ENCODE measurements at regions not wholly inside any gene's neighbourhood (a gene's known extent, or its start where the extent isn't known, plus 50 kb on each side); places are given as distances from the start of the nearest gene placed in this dataset.

DNA sequence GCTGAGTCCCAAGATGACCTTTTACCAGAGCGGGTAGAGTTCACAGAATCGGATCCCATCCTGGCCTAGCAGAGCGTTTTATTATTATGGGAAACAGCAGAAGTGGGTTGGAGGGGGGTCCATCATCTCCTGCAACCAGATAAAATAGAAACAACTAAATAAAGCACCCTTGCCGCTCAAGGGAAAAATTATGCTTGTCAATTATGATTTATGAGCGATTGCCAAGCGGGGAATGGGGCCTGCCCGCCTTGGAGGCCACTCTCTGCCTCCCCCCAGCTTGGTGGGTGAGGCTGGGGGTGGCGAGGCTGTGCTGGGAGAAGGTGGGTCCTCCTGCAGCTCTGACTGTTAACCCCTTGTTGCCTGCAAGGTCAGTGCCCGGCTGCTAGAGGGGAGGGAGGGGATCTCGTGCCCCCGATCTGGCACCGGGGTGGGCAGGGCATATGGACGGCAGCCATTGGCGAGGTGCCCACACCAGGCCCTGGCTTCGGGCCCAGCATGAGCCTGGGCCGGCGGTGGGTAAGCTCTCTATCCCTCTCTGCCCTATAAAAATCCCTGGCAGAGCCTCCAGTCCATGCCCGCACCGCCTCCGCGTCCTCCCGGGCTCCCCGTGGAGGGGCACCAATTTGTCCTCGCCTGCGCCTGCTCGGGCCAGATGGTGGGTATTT is 129.1 kb downstream of the URI1 start:
- no peak overlapping the region for H3K23ac ChIP-seq (ENCODE audit: low read depth, low read length)
- ChIA-PET CTCF (no interaction called here), POLR2A (ENCODE audit: unreplicated experiment) (no interaction called here)
- H3K4me3 ChIP-seq (ENCODE audit: insufficient read depth, low read depth, low read length) = no peak overlapping the region
- no peaks in the 10 kb centered on the region for H3K9me3 ChIP-seq (ENCODE audit: control insufficient read depth, insufficient read depth, low read length)
- H3K4ac ChIP-seq (ENCODE audit: low read depth, low read length) = no peak overlapping the region
- dilution Hi-C loops (cut with HindIII; ENCODE audit: low sequenced_read_pairs, unreplicated experiment) (no loop called here), intact Hi-C loops (cut with micrococcal nuclease) (no loop called here), in situ Hi-C loops (cut with MboI; ENCODE audit: low sequenced_read_pairs) (no loop called here)
- no peak for ATAC-seq (ENCODE audit: low read depth)
- TF ChIP-seq, protein P1, sequence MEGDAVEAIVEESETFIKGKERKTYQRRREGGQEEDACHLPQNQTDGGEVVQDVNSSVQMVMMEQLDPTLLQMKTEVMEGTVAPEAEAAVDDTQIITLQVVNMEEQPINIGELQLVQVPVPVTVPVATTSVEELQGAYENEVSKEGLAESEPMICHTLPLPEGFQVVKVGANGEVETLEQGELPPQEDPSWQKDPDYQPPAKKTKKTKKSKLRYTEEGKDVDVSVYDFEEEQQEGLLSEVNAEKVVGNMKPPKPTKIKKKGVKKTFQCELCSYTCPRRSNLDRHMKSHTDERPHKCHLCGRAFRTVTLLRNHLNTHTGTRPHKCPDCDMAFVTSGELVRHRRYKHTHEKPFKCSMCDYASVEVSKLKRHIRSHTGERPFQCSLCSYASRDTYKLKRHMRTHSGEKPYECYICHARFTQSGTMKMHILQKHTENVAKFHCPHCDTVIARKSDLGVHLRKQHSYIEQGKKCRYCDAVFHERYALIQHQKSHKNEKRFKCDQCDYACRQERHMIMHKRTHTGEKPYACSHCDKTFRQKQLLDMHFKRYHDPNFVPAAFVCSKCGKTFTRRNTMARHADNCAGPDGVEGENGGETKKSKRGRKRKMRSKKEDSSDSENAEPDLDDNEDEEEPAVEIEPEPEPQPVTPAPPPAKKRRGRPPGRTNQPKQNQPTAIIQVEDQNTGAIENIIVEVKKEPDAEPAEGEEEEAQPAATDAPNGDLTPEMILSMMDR (conservative IDR thresholded peaks at IDR 0.05; ENCODE audit: low read depth, low read length) = no peak
- TF ChIP-seq RFX5 (IDR thresholded peaks at IDR 0.05; ENCODE audit: low read depth, low read length) (no peak), MXI1 (IDR thresholded peaks at IDR 0.05; ENCODE audit: borderline replicate concordance, low read depth, low read length) (no peak), MAZ (IDR thresholded peaks at IDR 0.05; ENCODE audit: borderline replicate concordance, low read depth, low read length) (no peak), CHD1 (IDR thresholded peaks at IDR 0.05; ENCODE audit: low read depth, low read length) (no peak), MAFK (IDR thresholded peaks at IDR 0.05; ENCODE audit: low read depth, low read length) (no peak), CEBPB (IDR thresholded peaks at IDR 0.05; ENCODE audit: low read depth, low read length) (no peak), FOS (IDR thresholded peaks at IDR 0.05; ENCODE audit: low read depth, low read length) (no peak)
- TF ChIP-seq, protein P2, sequence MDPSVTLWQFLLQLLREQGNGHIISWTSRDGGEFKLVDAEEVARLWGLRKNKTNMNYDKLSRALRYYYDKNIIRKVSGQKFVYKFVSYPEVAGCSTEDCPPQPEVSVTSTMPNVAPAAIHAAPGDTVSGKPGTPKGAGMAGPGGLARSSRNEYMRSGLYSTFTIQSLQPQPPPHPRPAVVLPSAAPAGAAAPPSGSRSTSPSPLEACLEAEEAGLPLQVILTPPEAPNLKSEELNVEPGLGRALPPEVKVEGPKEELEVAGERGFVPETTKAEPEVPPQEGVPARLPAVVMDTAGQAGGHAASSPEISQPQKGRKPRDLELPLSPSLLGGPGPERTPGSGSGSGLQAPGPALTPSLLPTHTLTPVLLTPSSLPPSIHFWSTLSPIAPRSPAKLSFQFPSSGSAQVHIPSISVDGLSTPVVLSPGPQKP (IDR thresholded peaks at IDR 0.05; ENCODE audit: borderline replicate concordance, low read depth, low read length) = no peak
- TF ChIP-seq, protein P3, sequence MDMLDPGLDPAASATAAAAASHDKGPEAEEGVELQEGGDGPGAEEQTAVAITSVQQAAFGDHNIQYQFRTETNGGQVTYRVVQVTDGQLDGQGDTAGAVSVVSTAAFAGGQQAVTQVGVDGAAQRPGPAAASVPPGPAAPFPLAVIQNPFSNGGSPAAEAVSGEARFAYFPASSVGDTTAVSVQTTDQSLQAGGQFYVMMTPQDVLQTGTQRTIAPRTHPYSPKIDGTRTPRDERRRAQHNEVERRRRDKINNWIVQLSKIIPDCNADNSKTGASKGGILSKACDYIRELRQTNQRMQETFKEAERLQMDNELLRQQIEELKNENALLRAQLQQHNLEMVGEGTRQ (IDR thresholded peaks at IDR 0.05; ENCODE audit: low read depth, low read length) = no peak
- no peak overlapping the region for H3K14ac ChIP-seq (replicated peaks; ENCODE audit: low read depth, low read length)
- no peak for DNase-seq
- H2BK20ac ChIP-seq (ENCODE audit: low read depth, low read length) = no peak overlapping the region
- H2AK9ac ChIP-seq (replicated peaks; ENCODE audit: low read depth, low read length, poor library complexity) = no peak overlapping the region
- no peaks in the 10 kb centered on the region; the same call in 1 of the 2 replicates for H4K20me1 ChIP-seq (ENCODE audit: insufficient read depth, low read length)
- no peak overlapping the region for H2BK15ac ChIP-seq (ENCODE audit: low read depth, low read length)
- H3K27ac ChIP-seq (ENCODE audit: insufficient read depth, low read length) = no peak overlapping the region
- no peak overlapping the region for H4K5ac ChIP-seq (ENCODE audit: low read depth, low read length)
- H3K36me3 ChIP-seq (ENCODE audit: control insufficient read depth, insufficient read depth, low read length) = no peaks in the 10 kb centered on the region
- no peaks in the 10 kb centered on the region for H3K79me1 ChIP-seq (ENCODE audit: low read depth in 1 of 2, low read length in 2 of 2)
- no peak overlapping the region for H3K18ac ChIP-seq (ENCODE audit: low read depth, low read length)
- peak overlapping the region; percentile 51 for H2AFZ ChIP-seq (replicated peaks; ENCODE audit: low read length, poor library complexity)
- H3K4me2 ChIP-seq (ENCODE audit: low read depth, low read length) = no peak overlapping the region
- H2BK120ac ChIP-seq (ENCODE audit: low read depth, low read length) = no peak overlapping the region
- no peak overlapping the region for H2AK5ac ChIP-seq (ENCODE audit: low read depth, low read length)
- H3K56ac ChIP-seq (ENCODE audit: extremely low read depth, insufficient read depth, low read length) = no peak overlapping the region
- H4K91ac ChIP-seq (ENCODE audit: insufficient read depth, low read depth, low read length) = no peak overlapping the region
- 62% methylated on average over 17 of the region's 26 CpGs; no CpG with 5 or more reads in 1 of the 2 experiments for WGBS, 2 experiments (ENCODE audit: extremely low coverage in 2 of 2, insufficient read length in 1 of 2)
- H3K4me1 ChIP-seq (ENCODE audit: control insufficient read depth, insufficient read depth, low read length) = no peaks in the 10 kb centered on the region
- H3K9ac ChIP-seq (ENCODE audit: low read depth, low read length) = no peak overlapping the region
- H3K9me1 ChIP-seq (ENCODE audit: insufficient read depth, low read length) = no peaks in the 10 kb centered on the region
- no peak overlapping the region for H4K8ac ChIP-seq (ENCODE audit: low read depth in 2 of 2, low read length in 2 of 2)
- BruUV-seq (replicated peaks) = no TSS peak
- no peak overlapping the region for H2BK5ac ChIP-seq (ENCODE audit: low read depth, low read length, poor library complexity, severe bottlenecking)
- no peaks in the 10 kb centered on the region for H3K27me3 ChIP-seq (ENCODE audit: control insufficient read depth, insufficient read depth, low read length)

All from IMR-90 (cell line).